Gastrocnemius medialis (tissue), 4 donors: ENCODE measurements at regions not wholly inside any gene's neighbourhood (a gene's known extent, or its start where the extent isn't known, plus 50 kb on each side); places are given as distances from the start of the nearest gene placed in this dataset.
"Not testable (repeated sequence)": the region's sequence is repeated elsewhere in the genome, so short reads cannot be mapped to it uniquely, and the experiment has no call there.

Experiments
- ATAC-seq, 2 donors: fragments of 150-250 bp; one replicate each; pipeline ENCODE4 v1.9.1; 2016
- DNase-seq, 2 donors: peaks; one replicate each; pipeline ENCODE4 v3.0.0-alpha.2; 2019
- H3K27ac ChIP-seq, 4 donors: fragments of 200-600 bp; sonication (generic); 1 replicate in 1 of 4; 2 replicates in 3 of 4; pipeline ENCODE4 v1.5.1; 2016 to 2018; ENCODE audit warnings: mild to moderate bottlenecking in 2 of 4, moderate library complexity in 1 of 4
- H3K27me3 ChIP-seq, 3 donors: fragments of 200-600 bp; sonication (generic) in 2 of 3; 1 replicate in 1 of 3; 2 replicates in 2 of 3; pipeline versions ENCODE4 v1.5.1 to v1.6.0; 2016 to 2019; ENCODE audit warnings: mild to moderate bottlenecking in 1 of 3, moderate library complexity in 1 of 3
- H3K36me3 ChIP-seq, 2 donors: fragments of 200-600 bp; sonication (generic) in 1 of 2; one replicate each; pipeline ENCODE4 v1.5.1; 2017 to 2018
- H3K4me1 ChIP-seq, 2 donors: fragments of 200-600 bp; sonication (generic) in 1 of 2; one replicate each; pipeline ENCODE4 v1.5.1; 2016 to 2017; ENCODE audit warnings: mild to moderate bottlenecking in 2 of 2
- H3K4me3 ChIP-seq, 4 donors: fragments of 200-600 bp; sonication (generic) in 3 of 4; 1 replicate in 1 of 4; 2 replicates in 3 of 4; pipeline ENCODE4 v1.5.1; 2016 to 2019; ENCODE audit warnings: mild to moderate bottlenecking in 2 of 4
- H3K9me3 ChIP-seq, 3 donors: fragments of 200-600 bp; sonication (generic) in 2 of 3; 1 replicate in 1 of 3; 2 replicates in 2 of 3; pipeline ENCODE4 v1.5.1; 2016 to 2019
- in situ Hi-C, 4 donors: fragments of 200-750 bp; cut with MboI; loops; one replicate each; pipeline versions ENCODE4 v1.15.0 to v1.8.0; 2017; ENCODE audit warnings: low sequenced_read_pairs in 4 of 4
- intact Hi-C: fragments of 100-400 bp; cut with DNase I; formaldehyde crosslinking; loops from one replicate; pipeline ENCODE4 v1.15.1; 2023; ENCODE audit warnings: low total_unique reads

DNA sequence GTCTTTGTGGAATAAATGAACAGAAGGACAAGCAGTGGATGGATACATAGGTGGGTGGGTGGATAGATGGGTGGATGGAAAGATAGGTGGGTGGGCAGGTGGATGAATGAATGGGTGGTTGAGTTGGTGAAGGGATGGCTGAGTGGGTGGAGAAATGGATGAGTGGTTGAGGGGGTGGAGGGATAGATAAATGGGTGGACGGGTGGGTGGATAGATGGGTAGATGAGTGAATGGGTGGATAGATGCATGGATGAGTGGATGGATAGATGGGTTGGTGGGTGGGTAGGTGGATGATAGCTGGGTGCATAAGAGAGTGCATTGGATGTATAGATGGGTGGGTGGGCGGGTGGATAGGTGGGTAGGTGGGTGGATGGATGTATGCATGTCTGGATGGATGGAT is 63.5 kb downstream of the UNC93B1 start:
- H3K27me3 ChIP-seq, ATAC-seq, H3K27ac ChIP-seq, in situ Hi-C loops, H3K4me3 ChIP-seq, H3K4me1 ChIP-seq, H3K9me3 ChIP-seq, H3K36me3 ChIP-seq, DNase-seq, intact Hi-C loops: not testable (repeated sequence)

DNA sequence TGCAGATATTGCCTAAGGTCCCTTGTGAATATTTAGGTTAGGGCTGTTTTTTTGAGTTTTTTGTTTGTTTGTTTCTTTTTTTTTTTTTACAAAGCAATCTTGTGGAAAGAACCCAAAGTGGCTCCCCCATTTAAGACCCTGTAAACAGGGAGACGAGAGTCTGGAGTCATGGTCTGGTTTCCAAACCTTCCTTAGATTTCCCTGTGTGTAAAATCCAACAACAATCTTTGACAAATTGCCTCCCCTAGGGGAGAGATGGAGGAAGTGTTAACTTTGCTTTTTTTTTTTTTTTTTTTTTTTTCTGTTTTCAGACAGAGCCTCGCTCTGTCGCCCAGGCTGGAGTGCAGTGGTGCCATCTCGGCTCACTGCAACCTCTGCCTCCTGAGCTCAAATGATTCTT is 64.9 kb downstream of the UNC93B1 start:
- H3K27me3 ChIP-seq, in situ Hi-C loops, H3K4me1 ChIP-seq, ATAC-seq, H3K4me3 ChIP-seq, H3K9me3 ChIP-seq, H3K27ac ChIP-seq, DNase-seq, intact Hi-C loops, H3K36me3 ChIP-seq: not testable (repeated sequence)

DNA sequence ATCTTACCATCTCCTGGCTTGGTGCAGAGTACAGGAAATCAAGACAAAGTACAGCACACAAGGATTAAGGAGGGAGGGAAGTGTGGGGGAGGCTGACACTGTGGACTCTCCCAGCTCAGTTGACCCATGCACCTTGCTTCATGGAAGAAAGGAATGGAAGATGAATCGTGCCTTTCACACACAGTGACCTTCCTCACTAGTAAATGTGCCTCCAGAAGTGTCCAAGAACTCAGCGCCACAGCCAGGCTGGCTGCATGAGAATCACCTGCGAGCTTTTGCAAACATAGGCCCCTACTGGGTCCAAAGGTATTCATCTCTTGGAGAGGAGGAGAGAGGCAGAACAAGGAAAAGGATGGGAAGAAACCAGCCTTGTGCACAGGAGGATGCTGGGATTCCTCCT is 65.5 kb downstream of the UNC93B1 start:
- H3K9me3 ChIP-seq = not testable (repeated sequence)

DNA sequence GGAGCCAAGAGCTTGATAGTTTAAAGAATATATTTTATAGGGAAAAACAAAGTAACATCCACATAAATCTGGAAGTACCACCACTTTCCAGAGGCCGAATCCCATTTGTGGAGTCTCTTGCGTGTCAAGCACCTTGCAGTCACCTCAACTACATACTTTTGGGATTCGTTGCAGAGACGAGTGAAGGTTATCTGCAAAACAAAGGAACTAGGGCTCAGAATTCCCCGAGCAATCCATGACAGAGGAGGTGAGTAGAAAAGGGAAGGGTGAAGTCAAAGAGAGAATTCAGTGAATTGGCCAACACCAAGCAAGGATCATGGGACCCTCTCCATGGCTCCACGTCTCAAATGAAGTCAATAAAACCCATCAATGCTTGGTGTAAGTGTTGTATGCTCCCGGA is 80.3 kb downstream of the UNC93B1 start:
- ATAC-seq, H3K27me3 ChIP-seq, in situ Hi-C loops, H3K4me1 ChIP-seq, H3K4me3 ChIP-seq, H3K36me3 ChIP-seq, intact Hi-C loops, H3K27ac ChIP-seq, DNase-seq, H3K9me3 ChIP-seq: not testable (repeated sequence)

More for the DNA sequence above, 65.5 kb downstream of the UNC93B1 start:
- H3K27ac ChIP-seq, H3K4me3 ChIP-seq, H3K27me3 ChIP-seq, DNase-seq, intact Hi-C loops, H3K4me1 ChIP-seq, ATAC-seq, H3K36me3 ChIP-seq, in situ Hi-C loops: not testable (repeated sequence)

- H3K27ac ChIP-seq, H3K36me3 ChIP-seq, intact Hi-C loops, H3K4me3 ChIP-seq, H3K27me3 ChIP-seq, H3K4me1 ChIP-seq, ATAC-seq, H3K9me3 ChIP-seq, DNase-seq, in situ Hi-C loops: not testable (repeated sequence)
These were observed 83.4 kb downstream of the UNC93B1 start for GRCh38 chr11:67920546-67920945.

DNA sequence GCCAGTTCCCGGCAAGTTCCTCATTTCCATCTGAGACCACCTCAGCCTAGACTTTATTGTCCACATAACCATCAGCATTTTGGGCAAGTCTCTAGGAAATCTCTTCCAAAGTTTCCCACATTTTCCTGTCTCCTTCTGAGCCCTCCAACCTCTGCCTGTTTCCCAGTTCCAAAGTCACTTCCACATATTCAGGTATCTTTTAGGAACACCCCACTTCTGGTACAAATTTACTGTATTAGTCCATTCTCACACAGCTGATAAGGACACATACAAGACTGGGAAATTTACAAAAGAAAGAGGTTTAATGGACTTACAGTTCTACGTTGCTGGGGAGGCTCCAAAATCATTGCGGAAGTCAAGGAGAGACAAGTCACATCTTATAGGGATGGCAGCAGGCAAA is 91.7 kb downstream of the UNC93B1 start:
- H3K27me3 ChIP-seq, DNase-seq, H3K4me1 ChIP-seq, H3K36me3 ChIP-seq, H3K4me3 ChIP-seq, H3K27ac ChIP-seq, H3K9me3 ChIP-seq, in situ Hi-C loops, intact Hi-C loops, ATAC-seq: not testable (repeated sequence)

DNA sequence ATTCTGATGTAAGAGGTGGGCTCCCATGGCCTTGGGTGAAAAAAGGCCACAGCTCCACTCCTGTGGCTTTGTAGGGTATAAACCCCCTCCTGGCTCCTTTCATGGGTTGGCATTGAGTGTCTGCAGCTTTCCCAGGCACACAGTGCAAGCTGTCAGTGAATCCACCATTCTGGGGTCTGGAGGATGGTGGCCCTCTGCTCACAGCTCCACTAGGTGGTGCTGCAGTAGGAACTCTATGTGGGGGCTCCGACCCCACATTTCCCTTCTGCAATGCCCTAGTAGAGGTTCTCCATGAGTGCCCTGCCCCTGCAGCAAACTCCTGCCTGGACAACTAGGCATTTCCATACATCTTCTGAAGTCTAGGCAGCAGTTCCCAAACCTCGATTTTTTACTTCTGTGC is 92.7 kb downstream of the UNC93B1 start:
- H3K9me3 ChIP-seq, H3K4me1 ChIP-seq, DNase-seq, H3K27me3 ChIP-seq, intact Hi-C loops, in situ Hi-C loops, H3K4me3 ChIP-seq, H3K36me3 ChIP-seq, ATAC-seq, H3K27ac ChIP-seq: not testable (repeated sequence)

- in situ Hi-C loops, intact Hi-C loops, H3K27me3 ChIP-seq: not testable (repeated sequence)
These were observed 93.1 kb downstream of the UNC93B1 start for GRCh38 chr11:67910803-67911202.

DNA sequence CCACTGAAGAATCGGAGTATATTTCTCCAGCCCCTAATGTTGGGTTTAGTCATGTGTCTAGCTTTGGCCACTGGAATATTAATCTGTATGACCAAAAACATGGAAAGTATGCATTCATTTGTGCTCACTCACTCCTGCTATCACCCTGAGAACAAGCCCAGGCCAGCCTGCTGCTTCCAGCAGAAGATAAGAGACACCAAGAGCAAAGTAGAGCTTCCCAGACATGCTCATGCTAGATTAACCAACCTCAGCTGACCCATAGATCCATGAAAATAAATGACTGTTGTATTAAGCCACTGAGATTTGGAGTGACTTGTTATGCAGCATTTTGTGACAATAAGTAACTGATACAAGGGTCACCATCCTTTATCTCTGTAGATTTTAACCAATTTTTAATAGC is 96.9 kb downstream of the UNC93B1 start:
- DNase-seq, H3K4me3 ChIP-seq, ATAC-seq, H3K36me3 ChIP-seq, H3K27ac ChIP-seq, in situ Hi-C loops, H3K27me3 ChIP-seq, H3K9me3 ChIP-seq, H3K4me1 ChIP-seq, intact Hi-C loops: not testable (repeated sequence)

More at GRCh38 chr11:67910803-67911202, 93.1 kb downstream of the UNC93B1 start:
- H3K9me3 ChIP-seq, H3K36me3 ChIP-seq, H3K4me3 ChIP-seq, H3K4me1 ChIP-seq, H3K27ac ChIP-seq, ATAC-seq, DNase-seq: not testable (repeated sequence)

DNA sequence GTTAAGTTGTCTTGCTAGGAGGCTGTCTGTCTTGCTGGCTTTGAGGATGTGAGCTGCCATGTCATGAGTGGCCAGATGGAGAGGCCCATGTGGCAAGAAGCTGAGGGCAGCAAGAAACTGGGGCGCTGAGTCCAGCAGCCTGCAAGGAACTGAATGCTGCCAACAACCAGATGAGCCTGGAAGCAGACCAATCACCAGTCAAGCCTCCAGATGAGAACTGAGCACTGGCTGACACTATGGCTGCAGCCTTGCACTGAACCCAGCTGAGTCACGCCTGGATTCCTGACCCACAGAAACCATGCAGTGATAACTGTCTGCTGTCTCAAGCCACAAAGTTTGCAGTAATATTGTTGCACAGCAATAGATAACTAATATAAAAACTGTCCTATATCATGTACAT is 104.4 kb downstream of the UNC93B1 start:
- intact Hi-C loops, DNase-seq, H3K36me3 ChIP-seq, H3K27me3 ChIP-seq, in situ Hi-C loops, ATAC-seq, H3K4me1 ChIP-seq, H3K27ac ChIP-seq, H3K9me3 ChIP-seq, H3K4me3 ChIP-seq: not testable (repeated sequence)

DNA sequence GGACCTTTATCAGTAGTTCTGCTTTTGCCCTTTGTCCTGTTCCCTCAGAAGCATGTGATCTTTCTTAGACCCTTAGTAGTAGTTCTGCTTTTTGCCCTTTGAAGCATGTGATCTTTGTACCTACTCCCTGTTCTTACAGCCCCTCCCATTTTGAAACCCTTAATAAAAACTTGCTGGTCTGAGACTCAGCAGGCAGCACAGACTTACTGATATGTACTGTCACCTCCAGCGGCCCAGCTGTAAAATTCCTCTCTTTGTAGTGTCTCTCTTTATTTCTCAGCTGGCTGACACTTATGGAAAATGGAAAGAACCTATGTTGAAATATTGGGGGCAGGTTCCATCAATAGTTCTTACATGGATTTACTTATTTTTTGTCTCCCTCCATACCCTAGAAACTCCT is 110.4 kb downstream of the UNC93B1 start:
- intact Hi-C loops, in situ Hi-C loops, H3K9me3 ChIP-seq, H3K27ac ChIP-seq, ATAC-seq, H3K36me3 ChIP-seq, H3K27me3 ChIP-seq, H3K4me1 ChIP-seq, DNase-seq, H3K4me3 ChIP-seq: not testable (repeated sequence)

DNA sequence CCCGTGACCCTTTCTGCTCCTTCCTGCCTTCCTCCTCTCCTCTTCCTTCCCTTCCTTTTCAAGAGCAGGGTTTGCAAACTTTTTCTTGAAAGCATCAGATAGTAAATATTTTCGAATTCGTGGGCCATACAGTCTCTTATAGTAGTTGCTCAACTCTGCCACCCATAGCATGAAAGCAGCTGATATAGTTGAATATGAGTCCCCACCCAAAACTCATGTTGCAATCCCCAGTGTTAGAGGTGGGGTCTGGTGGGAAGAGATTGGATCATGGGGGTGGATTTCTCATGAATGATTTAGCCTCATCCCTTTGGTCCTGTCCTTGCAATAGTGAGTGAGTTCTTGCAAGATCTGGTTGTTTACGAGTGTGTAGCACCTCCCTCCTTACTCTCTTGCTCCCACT is 114.3 kb downstream of the UNC93B1 start:
- H3K4me3 ChIP-seq, H3K4me1 ChIP-seq, intact Hi-C loops, DNase-seq, H3K27ac ChIP-seq, H3K36me3 ChIP-seq, in situ Hi-C loops, H3K9me3 ChIP-seq, H3K27me3 ChIP-seq, ATAC-seq: not testable (repeated sequence)

GRCh38 chr11:67888056-67888455 is 115.8 kb downstream of the UNC93B1 start:
- H3K4me3 ChIP-seq, H3K27me3 ChIP-seq, H3K36me3 ChIP-seq, intact Hi-C loops, H3K9me3 ChIP-seq, H3K4me1 ChIP-seq, DNase-seq, ATAC-seq, in situ Hi-C loops, H3K27ac ChIP-seq: not testable (repeated sequence)
